ENCODE measurements at regions not wholly inside any gene's neighbourhood (a gene's known extent, or its start where the extent isn't known, plus 50 kb on each side); places are given as distances from the start of the nearest gene placed in this dataset.

DNA sequence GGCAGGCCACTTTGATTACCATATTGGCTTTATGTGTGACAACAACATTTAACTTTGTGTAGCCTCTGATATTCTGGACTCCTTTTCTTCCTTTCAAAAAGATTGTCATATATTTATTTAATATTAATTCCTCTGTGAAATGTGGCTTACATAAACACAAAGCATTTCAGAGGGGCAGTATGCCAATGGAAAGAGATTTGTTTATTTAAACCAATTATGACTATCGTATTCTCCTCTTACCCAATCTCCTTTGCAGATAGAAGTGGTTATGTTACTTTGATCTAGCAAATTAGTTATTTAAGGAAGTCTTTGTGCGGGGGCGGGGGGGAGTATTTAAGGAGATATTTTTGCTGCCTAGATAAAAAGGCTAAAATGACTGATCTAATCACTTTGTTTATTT, 573.7 kb upstream of the KIF2B start:
- TF ChIP-seq ZBTB7A (IDR thresholded peaks at IDR 0.05; ENCODE audit: low read depth) = no peak
- TF ChIP-seq, protein P1, sequence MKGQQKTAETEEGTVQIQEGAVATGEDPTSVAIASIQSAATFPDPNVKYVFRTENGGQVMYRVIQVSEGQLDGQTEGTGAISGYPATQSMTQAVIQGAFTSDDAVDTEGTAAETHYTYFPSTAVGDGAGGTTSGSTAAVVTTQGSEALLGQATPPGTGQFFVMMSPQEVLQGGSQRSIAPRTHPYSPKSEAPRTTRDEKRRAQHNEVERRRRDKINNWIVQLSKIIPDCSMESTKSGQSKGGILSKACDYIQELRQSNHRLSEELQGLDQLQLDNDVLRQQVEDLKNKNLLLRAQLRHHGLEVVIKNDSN (IDR thresholded peaks at IDR 0.05) = no peak
- no peak for TF ChIP-seq EGR1 (IDR thresholded peaks at IDR 0.05)
- no peak for TF ChIP-seq TEAD4 (IDR thresholded peaks at IDR 0.05)
- TF ChIP-seq EP300 (IDR thresholded peaks at IDR 0.05; ENCODE audit: borderline replicate concordance) = no peak

DNA sequence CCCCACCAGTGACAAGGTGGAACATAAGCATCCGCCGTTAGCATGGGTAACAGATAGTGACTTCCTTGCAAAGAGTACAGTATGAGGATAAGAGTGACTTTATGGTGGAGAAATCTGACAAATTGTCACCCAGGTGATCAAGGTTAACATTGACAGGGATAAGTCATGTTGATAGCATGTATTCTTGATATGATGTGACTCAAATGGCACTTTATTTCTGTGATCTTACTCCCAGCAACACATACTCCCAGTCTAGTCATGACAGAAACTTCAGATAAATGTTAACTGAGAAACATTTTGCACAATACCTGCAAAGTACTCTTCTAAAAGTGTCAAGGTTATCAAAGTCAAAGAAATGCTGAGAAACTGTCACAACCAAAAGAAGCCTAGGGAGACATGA, 588.6 kb upstream of the KIF2B start:
- TF ChIP-seq TAF1 (IDR thresholded peaks at IDR 0.05; ENCODE audit: low read depth) (no peak), FOXM1 (IDR thresholded peaks at IDR 0.05; ENCODE audit: borderline replicate concordance, low read depth) (no peak), CREB1 (IDR thresholded peaks at IDR 0.05; ENCODE audit: low read depth) (no peak), EGR1 (IDR thresholded peaks at IDR 0.05) (no peak), RAD21 (IDR thresholded peaks at IDR 0.05; ENCODE audit: low read depth) (no peak), YY1 (IDR thresholded peaks at IDR 0.05; ENCODE audit: low read depth) (no peak), CEBPB (IDR thresholded peaks at IDR 0.05) (no peak), ZBTB7A (IDR thresholded peaks at IDR 0.05; ENCODE audit: low read depth) (no peak), TEAD4 (IDR thresholded peaks at IDR 0.05) (no peak), EP300 (IDR thresholded peaks at IDR 0.05; ENCODE audit: borderline replicate concordance) (no peak), TCF12 (IDR thresholded peaks at IDR 0.05; ENCODE audit: low read depth) (no peak), NFIC (IDR thresholded peaks at IDR 0.05) (no peak)
- TF ChIP-seq, protein P2, sequence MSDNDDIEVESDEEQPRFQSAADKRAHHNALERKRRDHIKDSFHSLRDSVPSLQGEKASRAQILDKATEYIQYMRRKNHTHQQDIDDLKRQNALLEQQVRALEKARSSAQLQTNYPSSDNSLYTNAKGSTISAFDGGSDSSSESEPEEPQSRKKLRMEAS (IDR thresholded peaks at IDR 0.05) = no peak
- TF ChIP-seq, protein P1 (IDR thresholded peaks at IDR 0.05) = no peak
- TF ChIP-seq, protein P3, sequence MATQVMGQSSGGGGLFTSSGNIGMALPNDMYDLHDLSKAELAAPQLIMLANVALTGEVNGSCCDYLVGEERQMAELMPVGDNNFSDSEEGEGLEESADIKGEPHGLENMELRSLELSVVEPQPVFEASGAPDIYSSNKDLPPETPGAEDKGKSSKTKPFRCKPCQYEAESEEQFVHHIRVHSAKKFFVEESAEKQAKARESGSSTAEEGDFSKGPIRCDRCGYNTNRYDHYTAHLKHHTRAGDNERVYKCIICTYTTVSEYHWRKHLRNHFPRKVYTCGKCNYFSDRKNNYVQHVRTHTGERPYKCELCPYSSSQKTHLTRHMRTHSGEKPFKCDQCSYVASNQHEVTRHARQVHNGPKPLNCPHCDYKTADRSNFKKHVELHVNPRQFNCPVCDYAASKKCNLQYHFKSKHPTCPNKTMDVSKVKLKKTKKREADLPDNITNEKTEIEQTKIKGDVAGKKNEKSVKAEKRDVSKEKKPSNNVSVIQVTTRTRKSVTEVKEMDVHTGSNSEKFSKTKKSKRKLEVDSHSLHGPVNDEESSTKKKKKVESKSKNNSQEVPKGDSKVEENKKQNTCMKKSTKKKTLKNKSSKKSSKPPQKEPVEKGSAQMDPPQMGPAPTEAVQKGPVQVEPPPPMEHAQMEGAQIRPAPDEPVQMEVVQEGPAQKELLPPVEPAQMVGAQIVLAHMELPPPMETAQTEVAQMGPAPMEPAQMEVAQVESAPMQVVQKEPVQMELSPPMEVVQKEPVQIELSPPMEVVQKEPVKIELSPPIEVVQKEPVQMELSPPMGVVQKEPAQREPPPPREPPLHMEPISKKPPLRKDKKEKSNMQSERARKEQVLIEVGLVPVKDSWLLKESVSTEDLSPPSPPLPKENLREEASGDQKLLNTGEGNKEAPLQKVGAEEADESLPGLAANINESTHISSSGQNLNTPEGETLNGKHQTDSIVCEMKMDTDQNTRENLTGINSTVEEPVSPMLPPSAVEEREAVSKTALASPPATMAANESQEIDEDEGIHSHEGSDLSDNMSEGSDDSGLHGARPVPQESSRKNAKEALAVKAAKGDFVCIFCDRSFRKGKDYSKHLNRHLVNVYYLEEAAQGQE (IDR thresholded peaks at IDR 0.05; ENCODE audit: low read depth) = no peak

DNA sequence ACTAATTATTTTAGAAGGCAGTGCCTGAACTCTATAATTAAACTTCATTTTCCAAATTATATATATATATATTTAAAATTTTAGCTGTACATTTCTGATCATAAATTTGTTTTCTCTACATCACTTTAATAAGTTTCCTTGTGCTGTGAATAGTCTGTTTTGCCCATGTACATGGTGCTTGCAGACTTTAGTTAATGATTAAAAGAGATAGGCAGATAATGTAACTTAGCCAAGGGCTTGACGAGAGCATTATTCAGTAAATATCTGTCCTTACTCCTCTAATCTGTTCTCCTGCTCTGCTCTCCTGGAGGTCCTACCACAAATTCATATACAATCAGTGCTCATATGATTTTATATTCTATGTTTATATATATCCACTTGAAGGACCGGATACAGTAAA, 595.2 kb upstream of the KIF2B start:
- TF ChIP-seq TEAD4 (IDR thresholded peaks at IDR 0.05) = no peak
- TF ChIP-seq RAD21 (IDR thresholded peaks at IDR 0.05; ENCODE audit: low read depth) = no peak
- TF ChIP-seq CREB1 (IDR thresholded peaks at IDR 0.05; ENCODE audit: low read depth) = no peak

DNA sequence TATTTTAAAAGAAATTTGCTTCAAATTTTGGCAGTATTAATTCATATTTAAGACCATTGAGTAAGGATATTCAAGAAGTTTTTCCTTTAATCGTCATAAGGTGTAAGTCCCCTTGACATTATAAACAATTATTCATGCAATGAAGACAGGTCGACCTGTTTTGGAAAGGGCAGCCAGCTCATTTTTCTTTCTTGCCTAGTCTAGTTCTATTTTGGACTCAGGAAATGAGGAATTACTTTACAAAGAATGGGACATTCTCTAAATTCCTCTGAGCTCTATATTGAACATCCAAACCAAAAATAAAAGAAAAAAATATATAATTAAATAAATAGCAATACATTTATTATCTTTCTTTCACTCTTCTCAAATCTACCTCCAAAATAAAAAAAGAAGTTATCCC, 595.6 kb upstream of the KIF2B start:
- no peak for TF ChIP-seq RAD21 (IDR thresholded peaks at IDR 0.05; ENCODE audit: low read depth)

DNA sequence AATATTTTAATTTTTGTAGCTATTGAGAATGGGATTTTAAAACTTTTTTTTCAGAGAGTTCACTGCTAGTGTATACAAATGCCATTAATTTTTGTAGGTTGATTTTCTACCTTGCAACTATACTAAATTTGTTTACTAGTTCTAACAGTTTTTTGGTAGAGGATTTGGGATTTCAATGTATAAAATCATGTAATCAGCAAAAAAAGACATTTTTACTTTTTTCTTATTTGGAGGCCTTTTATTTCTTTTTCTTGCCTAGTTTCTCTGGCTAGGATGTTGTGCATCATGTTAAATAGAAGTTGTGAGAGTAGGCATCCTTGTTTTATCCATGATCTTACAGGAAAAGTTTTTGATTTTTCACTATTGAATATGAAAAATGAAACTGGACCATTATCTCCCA, 602.9 kb upstream of the KIF2B start:
- TF ChIP-seq EP300 (IDR thresholded peaks at IDR 0.05; ENCODE audit: borderline replicate concordance) = no peak
- TF ChIP-seq, protein P2 (IDR thresholded peaks at IDR 0.05) = no peak
- TF ChIP-seq TAF1 (IDR thresholded peaks at IDR 0.05; ENCODE audit: low read depth) = no peak
- no peak for TF ChIP-seq FOXM1 (IDR thresholded peaks at IDR 0.05; ENCODE audit: borderline replicate concordance, low read depth)
- no peak for TF ChIP-seq ZBTB7A (IDR thresholded peaks at IDR 0.05; ENCODE audit: low read depth)
- TF ChIP-seq TEAD4 (IDR thresholded peaks at IDR 0.05) = no peak
- no peak for TF ChIP-seq RAD21 (IDR thresholded peaks at IDR 0.05; ENCODE audit: low read depth)
- TF ChIP-seq CREB1 (IDR thresholded peaks at IDR 0.05; ENCODE audit: low read depth) = no peak
- no peak for TF ChIP-seq TCF12 (IDR thresholded peaks at IDR 0.05; ENCODE audit: low read depth)
- TF ChIP-seq YY1 (IDR thresholded peaks at IDR 0.05; ENCODE audit: low read depth) = no peak
- TF ChIP-seq EGR1 (IDR thresholded peaks at IDR 0.05) = no peak

DNA sequence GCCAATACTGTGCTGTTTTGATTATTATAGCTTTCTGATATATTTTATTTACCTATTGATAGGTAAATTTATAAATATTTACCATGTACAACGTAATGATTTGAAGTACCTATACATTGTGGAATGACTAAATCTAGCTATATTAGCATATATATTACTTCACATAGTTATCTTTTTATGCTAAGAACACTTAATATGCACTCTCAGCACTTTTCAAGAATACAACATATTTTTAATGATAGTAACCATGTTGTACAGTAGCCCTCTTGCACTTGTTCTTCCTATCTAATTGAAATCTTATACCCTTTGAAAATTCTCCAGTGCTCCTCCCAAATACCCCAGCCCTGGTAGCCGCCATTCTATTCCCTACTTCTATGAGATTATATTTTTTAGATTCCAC, 604.0 kb upstream of the KIF2B start:
- TF ChIP-seq, protein P1 (IDR thresholded peaks at IDR 0.05) = no peak
- TF ChIP-seq, protein P2 (IDR thresholded peaks at IDR 0.05) = no peak

DNA sequence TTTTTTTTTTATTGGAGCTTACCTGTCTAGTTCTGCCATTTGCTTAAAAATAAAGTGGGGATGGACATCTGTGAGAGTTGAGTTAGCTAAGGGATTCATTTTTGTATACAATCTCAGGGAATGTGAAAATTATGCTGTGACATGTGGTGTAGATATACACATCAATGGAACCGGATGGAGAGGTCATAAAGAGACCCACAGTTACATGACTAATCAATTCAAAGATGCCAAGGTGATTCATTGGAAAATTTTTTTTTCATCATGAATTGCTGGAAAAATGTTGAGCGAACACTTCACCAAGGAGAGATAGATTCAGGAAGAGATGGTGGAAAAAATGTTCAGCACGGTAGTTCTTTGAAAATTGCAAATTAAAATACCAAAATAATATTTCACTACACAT, 605.4 kb upstream of the KIF2B start:
- TF ChIP-seq EGR1 (IDR thresholded peaks at IDR 0.05) (no peak), CREB1 (IDR thresholded peaks at IDR 0.05; ENCODE audit: low read depth) (no peak)
- TF ChIP-seq, protein P1 (IDR thresholded peaks at IDR 0.05) = no peak

DNA sequence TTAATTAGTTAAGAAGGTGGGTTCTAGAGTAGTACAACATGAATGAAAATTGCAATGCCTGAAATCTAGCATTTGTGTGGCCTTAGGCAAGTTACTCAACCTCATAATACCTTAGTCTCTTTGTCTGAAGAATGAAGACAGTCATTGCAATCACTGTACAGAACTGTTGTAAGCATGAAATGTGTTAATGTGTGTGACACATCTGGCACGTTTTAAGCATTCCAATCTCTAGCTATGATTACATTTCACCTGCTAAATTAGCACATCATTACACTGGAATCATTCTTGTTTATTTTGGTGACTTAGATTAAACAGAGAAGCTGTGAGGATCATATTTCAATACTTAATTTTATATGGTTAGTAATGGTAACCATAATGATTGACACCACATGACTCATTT, 629.7 kb upstream of the KIF2B start:
- TF ChIP-seq RAD21 (IDR thresholded peaks at IDR 0.05; ENCODE audit: low read depth) (no peak), TCF12 (IDR thresholded peaks at IDR 0.05; ENCODE audit: low read depth) (no peak), EGR1 (IDR thresholded peaks at IDR 0.05) (no peak), YY1 (IDR thresholded peaks at IDR 0.05; ENCODE audit: low read depth) (no peak)

All from Ishikawa (cell line).